ENCODE measurements at regions not wholly inside any gene's neighbourhood (a gene's known extent, or its start where the extent isn't known, plus 50 kb on each side); places are given as distances from the start of the nearest gene placed in this dataset.

- no peaks in the 10 kb centered on the region for H4K20me1 ChIP-seq (ENCODE audit: insufficient read depth, low read length)
- H3K4me2 ChIP-seq (ENCODE audit: low read length) = no peak overlapping the region
- H3K9me2 ChIP-seq (ENCODE audit: insufficient read depth, low read length) = no peaks in the 10 kb centered on the region
- no peak overlapping the region for H3K27ac ChIP-seq (ENCODE audit: low read depth, low read length, poor library complexity, severe bottlenecking)
- H3K36me3 ChIP-seq (ENCODE audit: insufficient read depth, low read length) = no peaks in the 10 kb centered on the region
- ChIA-PET CTCF (ENCODE audit: unreplicated experiment) (no interaction called here), POLR2A (no interaction called here)
- no peaks in the 10 kb centered on the region for H3K79me2 ChIP-seq (ENCODE audit: insufficient read depth, low read depth, low read length)
- no TSS peak for BruUV-seq (replicated peaks)
- no peak overlapping the region for H2AFZ ChIP-seq (ENCODE audit: low read length)
- intact Hi-C loops (cut with micrococcal nuclease; ENCODE audit: unreplicated experiment) = no loop called here
- TF ChIP-seq, protein P1, sequence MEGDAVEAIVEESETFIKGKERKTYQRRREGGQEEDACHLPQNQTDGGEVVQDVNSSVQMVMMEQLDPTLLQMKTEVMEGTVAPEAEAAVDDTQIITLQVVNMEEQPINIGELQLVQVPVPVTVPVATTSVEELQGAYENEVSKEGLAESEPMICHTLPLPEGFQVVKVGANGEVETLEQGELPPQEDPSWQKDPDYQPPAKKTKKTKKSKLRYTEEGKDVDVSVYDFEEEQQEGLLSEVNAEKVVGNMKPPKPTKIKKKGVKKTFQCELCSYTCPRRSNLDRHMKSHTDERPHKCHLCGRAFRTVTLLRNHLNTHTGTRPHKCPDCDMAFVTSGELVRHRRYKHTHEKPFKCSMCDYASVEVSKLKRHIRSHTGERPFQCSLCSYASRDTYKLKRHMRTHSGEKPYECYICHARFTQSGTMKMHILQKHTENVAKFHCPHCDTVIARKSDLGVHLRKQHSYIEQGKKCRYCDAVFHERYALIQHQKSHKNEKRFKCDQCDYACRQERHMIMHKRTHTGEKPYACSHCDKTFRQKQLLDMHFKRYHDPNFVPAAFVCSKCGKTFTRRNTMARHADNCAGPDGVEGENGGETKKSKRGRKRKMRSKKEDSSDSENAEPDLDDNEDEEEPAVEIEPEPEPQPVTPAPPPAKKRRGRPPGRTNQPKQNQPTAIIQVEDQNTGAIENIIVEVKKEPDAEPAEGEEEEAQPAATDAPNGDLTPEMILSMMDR (conservative IDR thresholded peaks at IDR 0.05; ENCODE audit: low read length) = no peak
- no peak for TF ChIP-seq EZH2phosphoT487 (IDR thresholded peaks at IDR 0.05; ENCODE audit: borderline replicate concordance, low read depth, low read length)
- DNase-seq (ENCODE audit: low spot score) = no peak
- no peaks in the 10 kb centered on the region for H3K9me3 ChIP-seq (ENCODE audit: low read length)
- no peaks in the 10 kb centered on the region for H3K4me1 ChIP-seq (ENCODE audit: insufficient read depth, low read length, poor library complexity, severe bottlenecking)
- no peak overlapping the region for H3K4me3 ChIP-seq (ENCODE audit: low read depth, low read length, poor library complexity, severe bottlenecking)
Measured at GRCh38 chr4:38516190-38516589, 147.8 kb upstream of the KLF3 start.

DNA sequence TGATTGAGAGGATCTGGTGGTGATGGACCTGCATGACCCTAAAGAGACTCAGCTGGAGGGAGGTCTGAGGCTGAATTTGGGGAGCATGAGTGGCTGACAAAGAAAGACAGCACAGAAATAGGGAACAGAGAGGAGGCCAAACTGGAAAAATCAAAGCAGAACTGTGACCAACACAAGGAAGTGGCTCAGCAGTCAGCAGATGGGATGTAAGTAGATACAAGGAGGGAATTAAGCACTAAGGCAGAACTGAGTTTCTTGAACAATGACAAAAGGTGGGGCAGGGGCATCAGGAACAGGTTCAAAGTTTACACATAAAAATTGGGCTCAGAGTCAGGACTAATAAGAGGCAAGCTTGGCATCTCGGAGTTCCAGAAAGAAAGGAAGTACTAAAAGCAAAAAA, 144.3 kb upstream of the KLF3 start:
- H3K4me1 ChIP-seq (ENCODE audit: insufficient read depth, low read length, poor library complexity, severe bottlenecking) = no peaks in the 10 kb centered on the region
- no peaks in the 10 kb centered on the region for H4K20me1 ChIP-seq (ENCODE audit: insufficient read depth, low read length)
- no TSS peak for BruUV-seq (replicated peaks)
- H3K36me3 ChIP-seq (ENCODE audit: insufficient read depth, low read length) = no peaks in the 10 kb centered on the region
- POLR2A ChIA-PET = no interaction called here
- H3K79me2 ChIP-seq (ENCODE audit: insufficient read depth, low read depth, low read length) = no peaks in the 10 kb centered on the region
- no peaks in the 10 kb centered on the region for H3K9me2 ChIP-seq (ENCODE audit: insufficient read depth, low read length)
- H3K27ac ChIP-seq (ENCODE audit: low read depth, low read length, poor library complexity, severe bottlenecking) = no peak overlapping the region
- CTCF ChIA-PET (ENCODE audit: unreplicated experiment) = no interaction called here
- H3K9me3 ChIP-seq (ENCODE audit: low read length) = no peaks in the 10 kb centered on the region
- TF ChIP-seq EZH2phosphoT487 (IDR thresholded peaks at IDR 0.05; ENCODE audit: borderline replicate concordance, low read depth, low read length) = no peak
- TF ChIP-seq, protein P1 (conservative IDR thresholded peaks at IDR 0.05; ENCODE audit: low read length) = no peak
- no peak overlapping the region for H3K4me2 ChIP-seq (ENCODE audit: low read length)
- no peak overlapping the region for H3K4me3 ChIP-seq (ENCODE audit: low read depth, low read length, poor library complexity, severe bottlenecking)
- intact Hi-C loops (cut with micrococcal nuclease; ENCODE audit: unreplicated experiment) = no loop called here
- no peak overlapping the region for H2AFZ ChIP-seq (ENCODE audit: low read length)
- DNase-seq (ENCODE audit: low spot score) = no peak

GRCh38 chr4:38523054-38523453, 140.9 kb upstream of the KLF3 start:
- intact Hi-C loops (cut with micrococcal nuclease; ENCODE audit: unreplicated experiment) = no loop called here
- no peak overlapping the region for H3K4me3 ChIP-seq (ENCODE audit: low read depth, low read length, poor library complexity, severe bottlenecking)
- H3K9me3 ChIP-seq (ENCODE audit: low read length) = no peaks in the 10 kb centered on the region
- BruUV-seq (replicated peaks) = no TSS peak
- no peaks in the 10 kb centered on the region for H4K20me1 ChIP-seq (ENCODE audit: insufficient read depth, low read length)
- H2AFZ ChIP-seq (ENCODE audit: low read length) = no peak overlapping the region
- H3K4me2 ChIP-seq (ENCODE audit: low read length) = no peak overlapping the region
- ChIA-PET POLR2A (interaction anchor here (1.2 kb wide), 1 partner anchor 16 kb away, joined by 3 read pairs; no protein-coding TSS in a partner anchor), CTCF (ENCODE audit: unreplicated experiment) (no interaction called here)
- no peak for DNase-seq (ENCODE audit: low spot score)
- H3K36me3 ChIP-seq (ENCODE audit: insufficient read depth, low read length) = no peaks in the 10 kb centered on the region
- TF ChIP-seq, protein P1 (conservative IDR thresholded peaks at IDR 0.05; ENCODE audit: low read length) = no peak
- no peak for TF ChIP-seq EZH2phosphoT487 (IDR thresholded peaks at IDR 0.05; ENCODE audit: borderline replicate concordance, low read depth, low read length)
- no peak overlapping the region for H3K27ac ChIP-seq (ENCODE audit: low read depth, low read length, poor library complexity, severe bottlenecking)
- H3K79me2 ChIP-seq (ENCODE audit: insufficient read depth, low read depth, low read length) = no peaks in the 10 kb centered on the region
- H3K9me2 ChIP-seq (ENCODE audit: insufficient read depth, low read length) = no peaks in the 10 kb centered on the region
- no peaks in the 10 kb centered on the region for H3K4me1 ChIP-seq (ENCODE audit: insufficient read depth, low read length, poor library complexity, severe bottlenecking)

Data from OCI-LY7 (cell line).